NOMO-1 treated with DMSO at 0.1 percent for 48 hours (cell line): ENCODE measurements at regions not wholly inside any gene's neighbourhood (a gene's known extent, or its start where the extent isn't known, plus 50 kb on each side); places are given as distances from the start of the nearest gene placed in this dataset.
"Not testable (repeated sequence)": the region's sequence is repeated elsewhere in the genome, so short reads cannot be mapped to it uniquely, and the experiment has no call there.

Experiments
- DNase-seq: peaks from one replicate; lab custom pipeline; 2025; ENCODE audit not compliant: unreplicated experiment; lab: John Stamatoyannopoulos, UW

- DNase-seq = no peak
Observed at GRCh38 chr3:146382386-146382785, 87.0 kb downstream of the PLSCR2 start.

- no peak for DNase-seq
Observed at GRCh38 chr3:146380046-146380445, 89.3 kb downstream of the PLSCR2 start.

- no peak for DNase-seq
Observed at GRCh38 chr3:146375219-146375618, 94.1 kb downstream of the PLSCR2 start.

- no peak for DNase-seq
Observed at GRCh38 chr3:146374146-146374545, 95.2 kb downstream of the PLSCR2 start.

- DNase-seq = no peak
Observed at GRCh38 chr3:146371902-146372301, 97.5 kb downstream of the PLSCR2 start.

GRCh38 chr3:146368882-146369523 is 100.4 kb downstream of the PLSCR2 start:
- no peak for DNase-seq

GRCh38 chr3:146359841-146360240 is 108.9 kb upstream of the PLSCR4 start:
- DNase-seq = no peak

GRCh38 chr3:146354421-146354820 is 103.5 kb upstream of the PLSCR4 start:
- DNase-seq = not testable (repeated sequence)

GRCh38 chr3:146350852-146351251 is 99.9 kb upstream of the PLSCR4 start:
- no peak for DNase-seq

GRCh38 chr3:146345900-146346299 is 95.0 kb upstream of the PLSCR4 start:
- DNase-seq = no peak

- DNase-seq = no peak
Observed at GRCh38 chr3:146343551-146343950, 92.6 kb upstream of the PLSCR4 start.

- no peak for DNase-seq
Observed at GRCh38 chr3:146342989-146343388, 92.1 kb upstream of the PLSCR4 start.

- DNase-seq = no peak
Observed at GRCh38 chr3:146339349-146339748, 88.4 kb upstream of the PLSCR4 start.

GRCh38 chr3:146337991-146338390 is 87.1 kb upstream of the PLSCR4 start:
- no peak for DNase-seq

GRCh38 chr3:146335386-146335785 is 84.5 kb upstream of the PLSCR4 start:
- no peak for DNase-seq

GRCh38 chr3:146334151-146334550 is 83.2 kb upstream of the PLSCR4 start:
- no peak for DNase-seq

- DNase-seq = no peak
Observed at GRCh38 chr3:146331967-146332366, 81.1 kb upstream of the PLSCR4 start.

- DNase-seq = peak; percentile 28
Observed at GRCh38 chr3:146326875-146327543, 76.1 kb upstream of the PLSCR4 start.

- DNase-seq = no peak
Observed at GRCh38 chr3:146325170-146325569, 74.3 kb upstream of the PLSCR4 start.

GRCh38 chr3:146322216-146322817 is 71.4 kb upstream of the PLSCR4 start:
- no peak for DNase-seq

- DNase-seq = no peak
Observed at GRCh38 chr3:146314871-146315270, 64.0 kb upstream of the PLSCR4 start.

GRCh38 chr3:146313746-146314111 is 62.8 kb upstream of the PLSCR4 start:
- no peak for DNase-seq
